ENCODE measurements at regions not wholly inside any gene's neighbourhood (a gene's known extent, or its start where the extent isn't known, plus 50 kb on each side); places are given as distances from the start of the nearest gene placed in this dataset.

DNA sequence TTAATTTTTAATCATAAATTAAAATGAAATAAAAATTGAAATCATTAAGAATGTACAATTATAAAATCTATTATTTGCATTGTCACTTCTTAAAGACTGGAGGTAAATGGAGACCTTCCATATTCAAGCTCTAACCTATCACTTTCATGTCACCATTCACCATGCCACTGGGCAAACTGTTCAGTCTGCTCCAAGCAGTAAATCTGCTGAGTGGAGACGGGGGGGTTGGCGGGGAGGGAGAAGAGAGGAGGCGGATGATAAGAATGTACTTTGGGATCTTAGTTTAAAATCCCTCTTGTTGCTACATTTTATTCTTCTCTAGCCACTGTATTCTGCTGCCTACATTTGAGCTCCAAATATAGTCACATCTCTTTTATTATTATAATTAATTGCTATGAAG is 365.9 kb upstream of the NFIA start:
- Histone ChIP-seq H3K4me1 (no peaks in the 10 kb centered on the region), H3K9me3 (no peaks in the 10 kb centered on the region), H3K4me3 (replicated peaks in 1 of 3) (no peak overlapping the region), H3K27me3 (no peaks in the 10 kb centered on the region), H3K36me3 (no peaks in the 10 kb centered on the region), H3K27ac (no peak overlapping the region)
- TF ChIP-seq, protein P1, sequence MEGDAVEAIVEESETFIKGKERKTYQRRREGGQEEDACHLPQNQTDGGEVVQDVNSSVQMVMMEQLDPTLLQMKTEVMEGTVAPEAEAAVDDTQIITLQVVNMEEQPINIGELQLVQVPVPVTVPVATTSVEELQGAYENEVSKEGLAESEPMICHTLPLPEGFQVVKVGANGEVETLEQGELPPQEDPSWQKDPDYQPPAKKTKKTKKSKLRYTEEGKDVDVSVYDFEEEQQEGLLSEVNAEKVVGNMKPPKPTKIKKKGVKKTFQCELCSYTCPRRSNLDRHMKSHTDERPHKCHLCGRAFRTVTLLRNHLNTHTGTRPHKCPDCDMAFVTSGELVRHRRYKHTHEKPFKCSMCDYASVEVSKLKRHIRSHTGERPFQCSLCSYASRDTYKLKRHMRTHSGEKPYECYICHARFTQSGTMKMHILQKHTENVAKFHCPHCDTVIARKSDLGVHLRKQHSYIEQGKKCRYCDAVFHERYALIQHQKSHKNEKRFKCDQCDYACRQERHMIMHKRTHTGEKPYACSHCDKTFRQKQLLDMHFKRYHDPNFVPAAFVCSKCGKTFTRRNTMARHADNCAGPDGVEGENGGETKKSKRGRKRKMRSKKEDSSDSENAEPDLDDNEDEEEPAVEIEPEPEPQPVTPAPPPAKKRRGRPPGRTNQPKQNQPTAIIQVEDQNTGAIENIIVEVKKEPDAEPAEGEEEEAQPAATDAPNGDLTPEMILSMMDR (IDR thresholded peaks at IDR 0.05): no peak
- TF ChIP-seq POLR2A (IDR thresholded peaks at IDR 0.05): no peak
- DNase-seq: no peak
- WGBS, 2 donors: 87 to 88% methylated on average over 3 of the region's 3 CpGs
- intact Hi-C loops (cut with DNase I): no loop called here

DNA sequence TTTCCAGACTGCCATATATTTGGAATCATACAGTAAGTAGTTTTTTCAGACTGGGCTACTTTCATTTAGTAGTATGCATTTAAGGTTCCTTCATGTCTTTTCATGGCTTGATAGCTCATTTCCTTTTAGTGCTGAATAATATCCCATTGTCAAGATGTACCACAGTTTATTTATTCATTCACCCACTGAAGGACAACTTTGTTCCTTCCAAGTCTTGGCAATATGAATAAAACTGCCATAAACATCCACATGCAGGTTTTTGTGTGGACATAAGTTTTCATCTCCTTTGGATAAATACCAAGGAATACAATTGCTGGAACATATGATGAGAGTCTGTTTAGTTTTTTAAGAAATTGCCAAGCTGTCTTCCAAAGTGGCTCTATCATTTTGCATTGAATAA is 366.4 kb upstream of the NFIA start:
- no peaks in the 10 kb centered on the region for H3K36me3 ChIP-seq
- TF ChIP-seq POLR2A (IDR thresholded peaks at IDR 0.05): no peak
- TF ChIP-seq, protein P1 (IDR thresholded peaks at IDR 0.05): no peak
- no peaks in the 10 kb centered on the region for H3K4me1 ChIP-seq
- no peaks in the 10 kb centered on the region for H3K9me3 ChIP-seq
- no peak for DNase-seq
- H3K4me3 ChIP-seq (replicated peaks in 1 of 3): no peak overlapping the region
- no peak overlapping the region for H3K27ac ChIP-seq
- intact Hi-C loops (cut with DNase I): no loop called here
- H3K27me3 ChIP-seq: no peaks in the 10 kb centered on the region

DNA sequence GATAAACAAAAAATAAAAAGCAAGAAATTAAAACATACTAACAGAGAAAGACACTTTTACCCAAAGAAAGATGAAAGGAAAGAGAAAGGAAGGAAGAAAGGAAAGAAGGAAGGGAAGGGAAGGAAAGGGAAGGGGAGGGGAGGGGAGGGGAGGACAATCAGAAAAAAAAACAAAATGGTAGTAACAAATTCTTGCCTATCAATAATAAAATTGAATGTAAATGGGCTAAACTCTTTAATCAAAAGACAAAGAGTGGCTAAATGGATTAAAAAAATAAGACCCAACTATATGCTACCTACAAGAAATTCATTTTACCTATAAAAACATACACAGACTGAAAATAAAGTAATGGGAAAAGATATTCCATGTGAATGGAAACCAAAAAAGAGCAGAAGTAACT is 372.9 kb upstream of the NFIA start:
- H3K9me3 ChIP-seq: no peaks in the 10 kb centered on the region
- intact Hi-C loops (cut with DNase I): no loop called here
- no peak overlapping the region for H3K4me3 ChIP-seq (replicated peaks in 1 of 3)
- H3K27ac ChIP-seq: no peak overlapping the region
- DNase-seq: no peak
- no peaks in the 10 kb centered on the region for H3K36me3 ChIP-seq
- no peaks in the 10 kb centered on the region for H3K4me1 ChIP-seq
- no peak for TF ChIP-seq POLR2A (IDR thresholded peaks at IDR 0.05)
- TF ChIP-seq, protein P1 (IDR thresholded peaks at IDR 0.05): no peak
- H3K27me3 ChIP-seq: no peaks in the 10 kb centered on the region

DNA sequence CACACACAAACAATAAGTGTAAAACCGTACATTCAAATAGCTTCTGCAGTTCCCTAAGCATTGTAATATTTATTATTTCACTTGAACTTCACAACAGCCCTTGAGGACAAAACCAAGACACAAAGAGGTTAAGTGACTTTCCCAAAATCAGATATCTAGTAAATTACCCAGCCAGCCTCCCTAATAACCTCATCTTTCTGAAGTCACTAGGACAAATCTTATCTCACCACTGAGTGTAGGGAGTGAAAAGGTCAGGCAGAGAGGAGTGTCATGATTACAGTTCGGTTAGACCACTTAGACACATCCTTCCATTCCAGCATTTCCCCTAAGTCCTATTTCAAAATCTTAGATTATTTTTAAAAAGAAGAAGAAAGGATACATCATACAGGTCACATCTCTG is 377.3 kb upstream of the NFIA start:
- no peak overlapping the region for H3K4me3 ChIP-seq (replicated peaks in 1 of 3)
- DNase-seq: no peak
- WGBS, 2 donors: 89 to 90% methylated on average over 2 of the region's 2 CpGs
- TF ChIP-seq, protein P1 (IDR thresholded peaks at IDR 0.05): no peak
- TF ChIP-seq POLR2A (IDR thresholded peaks at IDR 0.05): no peak
- H3K9me3 ChIP-seq: no peaks in the 10 kb centered on the region
- no peaks in the 10 kb centered on the region for H3K36me3 ChIP-seq
- H3K27me3 ChIP-seq: no peaks in the 10 kb centered on the region
- no peak overlapping the region for H3K27ac ChIP-seq
- intact Hi-C loops (cut with DNase I): no loop called here
- no peaks in the 10 kb centered on the region for H3K4me1 ChIP-seq

DNA sequence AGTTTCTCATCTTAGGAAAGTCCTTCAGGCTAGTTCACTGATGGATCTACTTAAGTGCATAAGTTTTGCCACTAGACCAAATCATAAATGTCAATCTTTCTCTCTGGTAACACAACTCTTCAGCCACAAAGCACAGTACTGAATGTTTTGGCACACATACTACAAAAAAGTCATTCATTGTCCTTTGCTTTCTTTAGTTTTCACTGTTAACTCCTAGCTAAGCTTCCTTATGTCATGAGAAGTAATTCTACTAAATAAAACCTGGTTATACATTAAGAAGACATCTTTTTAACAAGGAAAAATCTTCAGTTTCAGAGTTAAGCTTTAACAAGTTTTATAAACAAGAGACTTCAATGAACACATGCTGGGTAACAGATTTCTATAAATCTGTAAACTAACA is 379.2 kb upstream of the NFIA start:
- intact Hi-C loops (cut with DNase I): no loop called here
- Histone ChIP-seq H3K4me3 (replicated peaks in 1 of 3) (no peak overlapping the region), H3K36me3 (no peaks in the 10 kb centered on the region), H3K27ac (no peak overlapping the region), H3K9me3 (no peaks in the 10 kb centered on the region), H3K27me3 (no peaks in the 10 kb centered on the region), H3K4me1 (no peaks in the 10 kb centered on the region)
- no peak for DNase-seq
- TF ChIP-seq, protein P1 (IDR thresholded peaks at IDR 0.05): no peak
- no peak for TF ChIP-seq POLR2A (IDR thresholded peaks at IDR 0.05)

All from thyroid gland (tissue), 4 donors.